Astrocyte of the cerebellum (primary cell): ENCODE measurements at regions not wholly inside any gene's neighbourhood (a gene's known extent, or its start where the extent isn't known, plus 50 kb on each side); places are given as distances from the start of the nearest gene placed in this dataset.
"Not testable (repeated sequence)": the region's sequence is repeated elsewhere in the genome, so short reads cannot be mapped to it uniquely, and the experiment has no call there.

ENCODE experiments used
- DNase-seq: peaks from one replicate; pipeline ENCODE4 v3.0.0-alpha.2; 2011; ENCODE audit warnings: low read depth
- H3K4me3 ChIP-seq: 2 replicates; pipeline ENCODE4 v1.5.1; 2011; ENCODE audit warnings: mild to moderate bottlenecking, low read depth, low read length, moderate library complexity
- in situ Hi-C: cut with HindIII; loops from 2 replicates; pipeline ENCODE4 v1.10.0; 2017; ENCODE audit warnings: low sequenced_read_pairs
- TF ChIP-seq, protein P1 (sequence below): IDR thresholded peaks from 2 replicates; pipeline ENCODE4 v1.5.1; 2012; ENCODE audit warnings: low read length, low read depth, moderate library complexity, mild to moderate bottlenecking; ENCODE audit errors: missing control alignments

GRCh38 chr14:38045461-38045860 is 162.2 kb upstream of the SSTR1 start:
- no peak for DNase-seq
- TF ChIP-seq, protein P1, sequence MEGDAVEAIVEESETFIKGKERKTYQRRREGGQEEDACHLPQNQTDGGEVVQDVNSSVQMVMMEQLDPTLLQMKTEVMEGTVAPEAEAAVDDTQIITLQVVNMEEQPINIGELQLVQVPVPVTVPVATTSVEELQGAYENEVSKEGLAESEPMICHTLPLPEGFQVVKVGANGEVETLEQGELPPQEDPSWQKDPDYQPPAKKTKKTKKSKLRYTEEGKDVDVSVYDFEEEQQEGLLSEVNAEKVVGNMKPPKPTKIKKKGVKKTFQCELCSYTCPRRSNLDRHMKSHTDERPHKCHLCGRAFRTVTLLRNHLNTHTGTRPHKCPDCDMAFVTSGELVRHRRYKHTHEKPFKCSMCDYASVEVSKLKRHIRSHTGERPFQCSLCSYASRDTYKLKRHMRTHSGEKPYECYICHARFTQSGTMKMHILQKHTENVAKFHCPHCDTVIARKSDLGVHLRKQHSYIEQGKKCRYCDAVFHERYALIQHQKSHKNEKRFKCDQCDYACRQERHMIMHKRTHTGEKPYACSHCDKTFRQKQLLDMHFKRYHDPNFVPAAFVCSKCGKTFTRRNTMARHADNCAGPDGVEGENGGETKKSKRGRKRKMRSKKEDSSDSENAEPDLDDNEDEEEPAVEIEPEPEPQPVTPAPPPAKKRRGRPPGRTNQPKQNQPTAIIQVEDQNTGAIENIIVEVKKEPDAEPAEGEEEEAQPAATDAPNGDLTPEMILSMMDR, result no peak
- in situ Hi-C loops, result no loop called here
- H3K4me3 ChIP-seq, result no peak overlapping the region

GRCh38 chr14:38046160-38046559 is 161.5 kb upstream of the SSTR1 start:
- H3K4me3 ChIP-seq, result no peak overlapping the region
- DNase-seq, result no peak
- TF ChIP-seq, protein P1, result no peak
- in situ Hi-C loops, result no loop called here

GRCh38 chr14:38047195-38047902 is 160.4 kb upstream of the SSTR1 start:
- in situ Hi-C loops, result no loop called here
- H3K4me3 ChIP-seq, result no peak overlapping the region
- TF ChIP-seq, protein P1, result no peak
- peak; percentile 15 for DNase-seq

GRCh38 chr14:38053666-38054065 is 154.0 kb upstream of the SSTR1 start:
- TF ChIP-seq, protein P1, result no peak
- DNase-seq, result no peak
- H3K4me3 ChIP-seq, result no peak overlapping the region
- in situ Hi-C loops, result no loop called here

DNA sequence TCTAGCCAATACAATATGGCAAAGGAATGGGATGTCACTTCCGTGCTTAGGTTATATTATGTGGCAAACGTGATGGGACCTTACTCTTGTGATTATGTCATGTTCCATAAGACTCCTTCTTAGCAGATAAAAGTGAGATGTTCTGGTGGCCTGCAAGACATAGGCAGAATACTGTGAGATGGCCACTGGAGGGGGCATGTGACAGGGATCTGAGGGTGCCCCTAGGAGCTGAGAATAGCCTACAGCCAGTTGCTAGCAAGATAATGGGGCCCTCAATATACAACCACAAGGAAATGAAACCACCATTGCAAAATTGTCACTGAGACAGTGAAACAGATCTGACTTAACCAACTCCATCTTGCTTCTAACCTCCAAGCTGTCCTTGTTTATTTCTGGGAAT is 151.4 kb upstream of the SSTR1 start:
- no peak overlapping the region for H3K4me3 ChIP-seq
- TF ChIP-seq, protein P1, result no peak
- no peak for DNase-seq
- in situ Hi-C loops, result no loop called here

- DNase-seq, in situ Hi-C loops, H3K4me3 ChIP-seq: not testable (repeated sequence)
Observed at GRCh38 chr14:38062223-38062622, 145.5 kb upstream of the SSTR1 start.

DNA sequence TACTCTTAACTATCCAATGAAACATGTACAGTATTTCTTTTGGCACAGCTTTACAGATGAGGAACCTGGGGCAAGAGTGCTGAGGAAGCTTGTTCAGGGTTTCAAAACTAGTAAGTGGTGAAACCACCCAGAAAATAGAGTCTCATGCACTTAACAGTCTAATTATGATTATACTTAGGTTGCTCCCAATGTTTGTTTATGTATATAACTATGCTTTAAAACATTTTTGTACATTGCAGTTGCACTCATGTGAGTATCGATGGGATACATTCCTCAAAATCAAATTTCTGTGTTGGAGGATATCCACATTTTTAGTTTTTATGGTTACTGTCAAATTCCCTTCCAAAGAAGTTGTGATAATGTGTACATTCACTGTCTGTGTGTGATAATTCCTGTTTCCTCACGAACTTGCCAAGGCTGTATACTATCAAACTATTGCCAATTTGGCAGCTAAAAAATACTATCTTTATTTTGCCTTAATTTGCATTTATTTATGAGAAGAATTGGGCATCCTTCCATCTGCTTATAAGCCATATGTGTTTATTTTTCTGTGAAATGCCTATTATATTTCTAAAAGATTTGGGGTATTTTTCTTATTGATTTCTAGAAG is 143.9 kb upstream of the SSTR1 start:
- in situ Hi-C loops, result no loop called here
- no peak for DNase-seq
- H3K4me3 ChIP-seq, result no peak overlapping the region
- TF ChIP-seq, protein P1, result no peak
